Left lung (tissue), 4 donors: ENCODE measurements at regions not wholly inside any gene's neighbourhood (a gene's known extent, or its start where the extent isn't known, plus 50 kb on each side); places are given as distances from the start of the nearest gene placed in this dataset.

Experiments used
- ATAC-seq: fragments of 200-7000 bp; cut with Tn5 transposase; one replicate; pipeline ENCODE4 v1.9.1; 2020; ENCODE audit warnings: moderate library complexity
- DNase-seq, 4 donors: peaks; one replicate each; pipeline ENCODE4 v3.0.0-alpha.2; 2013 to 2020
- H3K27ac ChIP-seq, 2 donors: fragments of 200-600 bp; sonication (generic) in 1 of 2; one replicate each; pipeline versions ENCODE4 v1.5.0 to v1.8.0; 2020 to 2021
- H3K27me3 ChIP-seq, 2 donors: fragments of 200-600 bp; sonication (generic) in 1 of 2; one replicate each; pipeline versions ENCODE4 v1.5.0 to v1.8.0; 2020 to 2021
- H3K36me3 ChIP-seq, 2 donors: fragments of 200-600 bp; sonication (generic) in 1 of 2; one replicate each; pipeline versions ENCODE4 v1.5.0 to v1.8.0; 2020 to 2021
- H3K4me1 ChIP-seq, 2 donors: fragments of 200-600 bp; one replicate each; pipeline ENCODE4 v1.8.0; 2021
- H3K4me3 ChIP-seq, 2 donors: fragments of 200-600 bp; sonication (generic) in 1 of 2; one replicate each; pipeline versions ENCODE4 v1.5.0 to v1.8.0; 2020 to 2021; ENCODE audit warnings: mild to moderate bottlenecking in 1 of 2
- H3K9me3 ChIP-seq, 2 donors: fragments of 200-600 bp; sonication (generic) in 1 of 2; one replicate each; pipeline versions ENCODE4 v1.5.0 to v1.8.0; 2020 to 2021
- intact Hi-C, 2 donors: fragments of 100-400 bp; cut with DNase I; formaldehyde crosslinking; loops; one replicate each; pipeline versions ENCODE4 v1.11.2 to v1.14.2; 2022
- TF ChIP-seq, protein P1 (sequence below), 2 donors: fragments of 200-600 bp; sonication (generic) in 1 of 2; IDR thresholded peaks; one replicate each; pipeline versions ENCODE4 v1.5.0 to v1.8.0; 2021; ENCODE audit warnings: antibody characterized with exemption in 2 of 2
- donor health status: DM: no; HTN: yes; CAD: no.
- donor health status: DM: no; HTN: no; CAD: no.

DNA sequence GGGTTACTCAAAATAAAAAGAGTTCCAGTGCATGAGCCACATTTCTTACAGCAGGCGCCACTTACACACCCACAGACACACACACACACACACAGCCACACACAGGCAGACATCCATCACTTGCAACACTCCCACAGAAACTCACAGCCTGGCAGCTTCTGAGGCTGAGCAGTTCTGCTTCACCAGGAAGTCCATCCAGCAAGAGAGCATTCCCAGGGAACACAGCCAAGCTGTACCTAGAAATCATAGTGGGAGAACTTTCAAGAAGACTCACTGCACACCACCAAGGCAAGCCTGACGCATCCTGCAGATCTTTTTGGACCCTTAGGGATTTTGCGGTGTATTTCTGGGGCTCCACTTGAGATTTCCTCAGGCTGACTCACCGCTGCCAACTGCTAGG lies 140.9 kb upstream of the WSB1 start:
- H3K27ac ChIP-seq: no peak overlapping the region
- no peak overlapping the region for H3K4me3 ChIP-seq
- TF ChIP-seq, protein P1, sequence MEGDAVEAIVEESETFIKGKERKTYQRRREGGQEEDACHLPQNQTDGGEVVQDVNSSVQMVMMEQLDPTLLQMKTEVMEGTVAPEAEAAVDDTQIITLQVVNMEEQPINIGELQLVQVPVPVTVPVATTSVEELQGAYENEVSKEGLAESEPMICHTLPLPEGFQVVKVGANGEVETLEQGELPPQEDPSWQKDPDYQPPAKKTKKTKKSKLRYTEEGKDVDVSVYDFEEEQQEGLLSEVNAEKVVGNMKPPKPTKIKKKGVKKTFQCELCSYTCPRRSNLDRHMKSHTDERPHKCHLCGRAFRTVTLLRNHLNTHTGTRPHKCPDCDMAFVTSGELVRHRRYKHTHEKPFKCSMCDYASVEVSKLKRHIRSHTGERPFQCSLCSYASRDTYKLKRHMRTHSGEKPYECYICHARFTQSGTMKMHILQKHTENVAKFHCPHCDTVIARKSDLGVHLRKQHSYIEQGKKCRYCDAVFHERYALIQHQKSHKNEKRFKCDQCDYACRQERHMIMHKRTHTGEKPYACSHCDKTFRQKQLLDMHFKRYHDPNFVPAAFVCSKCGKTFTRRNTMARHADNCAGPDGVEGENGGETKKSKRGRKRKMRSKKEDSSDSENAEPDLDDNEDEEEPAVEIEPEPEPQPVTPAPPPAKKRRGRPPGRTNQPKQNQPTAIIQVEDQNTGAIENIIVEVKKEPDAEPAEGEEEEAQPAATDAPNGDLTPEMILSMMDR (IDR thresholded peaks at IDR 0.05): no peak
- DNase-seq (no peak), ATAC-seq (no peak)
- H3K36me3 ChIP-seq: no peaks in the 10 kb centered on the region
- H3K27me3 ChIP-seq: no peaks in the 10 kb centered on the region
- H3K9me3 ChIP-seq: peaks cover 0 to 12% of the 10 kb centered on the region in 2 donors
- H3K4me1 ChIP-seq: no peaks in the 10 kb centered on the region
- intact Hi-C loops: no loop called here

DNA sequence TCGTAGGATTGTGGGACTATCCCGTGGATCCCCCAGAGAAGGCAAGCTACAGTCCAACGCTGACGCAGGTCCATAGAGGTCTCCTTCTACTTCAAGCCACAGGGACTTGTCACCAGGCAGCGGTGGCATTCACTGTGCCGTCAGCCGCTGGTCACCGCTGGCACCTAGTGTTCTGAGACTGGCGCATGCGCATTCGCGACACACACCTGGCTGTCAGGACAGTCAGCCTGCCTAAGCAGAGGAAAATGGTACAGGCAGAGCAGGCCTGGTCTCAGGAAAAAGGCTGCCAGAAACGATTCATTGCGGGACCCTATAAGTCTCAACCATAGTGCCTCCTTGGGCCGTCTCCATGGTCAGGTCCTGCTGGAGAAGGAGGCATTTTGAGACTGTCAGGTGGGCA lies 138.0 kb upstream of the WSB1 start:
- H3K27ac ChIP-seq: no peak overlapping the region
- no peak for ATAC-seq
- DNase-seq: peak in 1 of 4 donors; percentile 48
- no peaks in the 10 kb centered on the region for H3K4me1 ChIP-seq
- H3K4me3 ChIP-seq: no peak overlapping the region
- TF ChIP-seq, protein P1 (IDR thresholded peaks at IDR 0.05): no peak
- no peaks in the 10 kb centered on the region for H3K36me3 ChIP-seq
- H3K27me3 ChIP-seq: no peaks in the 10 kb centered on the region
- intact Hi-C loops: no loop called here
- peaks cover 0 to 12% of the 10 kb centered on the region in 2 donors for H3K9me3 ChIP-seq

DNA sequence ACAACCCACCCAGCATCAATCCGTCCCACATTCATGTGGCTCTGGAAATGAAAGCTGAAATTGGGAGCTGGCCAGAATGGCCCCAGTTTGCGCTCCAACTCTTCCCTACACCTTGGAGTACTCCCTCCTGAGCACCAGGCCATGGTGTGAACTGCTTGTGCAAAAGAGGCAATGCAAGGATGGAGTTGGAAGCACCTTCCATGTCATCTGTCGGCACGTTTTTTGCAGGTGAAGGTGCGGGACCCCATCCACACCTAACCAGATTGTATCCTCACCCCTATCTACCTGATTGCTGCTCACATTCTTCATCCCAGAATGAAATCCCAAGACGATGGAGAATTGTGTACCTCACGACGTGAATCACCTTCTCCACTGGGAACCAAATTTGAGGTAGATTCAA lies 136.6 kb upstream of the WSB1 start:
- ATAC-seq: no peak
- no peaks in the 10 kb centered on the region for H3K27me3 ChIP-seq
- DNase-seq: no peak
- TF ChIP-seq, protein P1 (IDR thresholded peaks at IDR 0.05): no peak
- H3K9me3 ChIP-seq: peaks cover 0 to 7% of the 10 kb centered on the region in 2 donors
- no peak overlapping the region for H3K4me3 ChIP-seq
- H3K36me3 ChIP-seq: no peaks in the 10 kb centered on the region
- intact Hi-C loops: no loop called here
- no peak overlapping the region for H3K27ac ChIP-seq
- H3K4me1 ChIP-seq: no peaks in the 10 kb centered on the region

DNA sequence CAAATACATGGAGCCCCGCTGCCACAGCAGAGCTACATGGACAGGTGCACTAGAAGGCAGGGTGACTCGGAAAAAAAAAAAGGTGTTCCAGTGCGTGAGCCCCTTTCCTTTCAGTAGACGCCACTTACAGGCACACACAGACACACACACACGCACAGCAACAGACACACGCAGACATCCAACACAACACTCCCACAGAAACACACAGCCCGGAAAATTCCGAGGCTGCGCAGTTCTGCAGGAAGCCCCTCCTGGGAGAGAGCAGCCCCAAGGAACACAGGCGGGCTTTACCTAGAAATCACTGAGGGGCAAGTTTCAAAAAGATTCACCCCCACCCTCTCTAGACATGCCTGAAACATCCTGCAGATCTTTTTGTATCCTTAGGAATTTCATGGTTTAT lies 136.0 kb upstream of the WSB1 start:
- Histone ChIP-seq H3K27me3 (no peaks in the 10 kb centered on the region), H3K27ac (no peak overlapping the region), H3K4me1 (no peaks in the 10 kb centered on the region), H3K4me3 (no peak overlapping the region), H3K36me3 (no peaks in the 10 kb centered on the region), H3K9me3 (peaks cover 0 to 7% of the 10 kb centered on the region in 2 donors)
- intact Hi-C loops: no loop called here
- TF ChIP-seq, protein P1 (IDR thresholded peaks at IDR 0.05): no peak
- no peak for ATAC-seq
- no peak for DNase-seq

DNA sequence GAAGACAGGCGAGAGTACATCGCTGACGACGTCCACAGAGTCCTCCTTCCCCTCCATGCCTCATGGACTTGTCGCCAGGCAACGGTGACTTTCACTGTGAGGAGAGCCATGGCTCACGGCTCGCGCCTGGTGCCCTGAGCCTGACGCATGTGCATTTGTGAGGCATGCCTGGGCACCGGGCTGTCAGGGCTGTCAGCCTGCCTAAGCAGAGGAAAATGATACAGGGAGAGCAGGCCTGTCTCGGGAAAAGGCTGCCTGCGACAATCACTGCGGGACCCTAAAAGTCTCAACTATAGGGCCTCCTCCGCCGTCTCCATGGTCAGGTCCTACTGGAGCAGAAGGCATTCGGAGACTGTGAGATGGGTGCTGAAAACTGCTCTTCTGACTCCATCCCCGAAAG lies 135.5 kb upstream of the WSB1 start:
- ATAC-seq (no peak), DNase-seq (no peak)
- Histone ChIP-seq H3K4me3 (no peak overlapping the region), H3K4me1 (no peaks in the 10 kb centered on the region), H3K9me3 (peaks cover 0 to 7% of the 10 kb centered on the region in 2 donors), H3K27me3 (no peaks in the 10 kb centered on the region), H3K27ac (no peak overlapping the region), H3K36me3 (no peaks in the 10 kb centered on the region)
- TF ChIP-seq, protein P1 (IDR thresholded peaks at IDR 0.05): no peak
- intact Hi-C loops: no loop called here
